Parathyroid adenoma (tissue), 2 donors: ENCODE measurements at regions not wholly inside any gene's neighbourhood (a gene's known extent, or its start where the extent isn't known, plus 50 kb on each side); places are given as distances from the start of the nearest gene placed in this dataset.
"Not testable (repeated sequence)": the region's sequence is repeated elsewhere in the genome, so short reads cannot be mapped to it uniquely, and the experiment has no call there.

Experiments
- H2AFZ ChIP-seq: fragments of 300-600 bp; sonication (generic); one replicate; pipeline ENCODE4 v1.7.0; 2017; ENCODE audit warnings: antibody characterized with exemption, mild to moderate bottlenecking
- H3K27ac ChIP-seq: fragments of 300-600 bp; sonication (generic); one replicate; pipeline ENCODE4 v1.7.0; 2017
- H3K27me3 ChIP-seq: fragments of 300-600 bp; sonication (generic); one replicate; pipeline ENCODE4 v1.7.0; 2017; ENCODE audit warnings: low read length; ENCODE audit not compliant: control insufficient read depth, insufficient read depth
- H3K36me3 ChIP-seq: fragments of 300-600 bp; sonication (generic); one replicate; pipeline ENCODE4 v1.7.0; 2017; ENCODE audit warnings: low read length; ENCODE audit not compliant: control insufficient read depth, insufficient read depth
- H3K4me1 ChIP-seq: fragments of 300-600 bp; sonication (generic); one replicate; pipeline ENCODE4 v1.7.0; 2017; ENCODE audit warnings: control low read depth
- H3K4me2 ChIP-seq: fragments of 300-600 bp; sonication (generic); one replicate; pipeline ENCODE4 v1.7.0; 2017; ENCODE audit warnings: low read length
- H3K4me3 ChIP-seq: fragments of 300-600 bp; sonication (generic); one replicate; pipeline ENCODE4 v1.7.0; 2017; ENCODE audit warnings: low read depth, low read length
- H3K79me2 ChIP-seq: fragments of 300-600 bp; sonication (generic); one replicate; pipeline ENCODE4 v1.7.0; 2017; ENCODE audit warnings: control low read depth
- H3K9ac ChIP-seq: fragments of 300-600 bp; sonication (generic); one replicate; pipeline ENCODE4 v1.7.0; 2017; ENCODE audit warnings: mild to moderate bottlenecking
- H3K9me3 ChIP-seq: fragments of 300-600 bp; sonication (generic); one replicate; pipeline ENCODE4 v1.7.0; 2017; ENCODE audit warnings: low read length; ENCODE audit not compliant: control insufficient read depth
- CTCF ChIP-seq: fragments of 300-600 bp; sonication (generic); IDR thresholded peaks from one replicate; pipeline ENCODE4 v1.7.0; 2017; ENCODE audit warnings: antibody characterized with exemption, mild to moderate bottlenecking
- donor health status: primary hyperparathyroidism.

GRCh38 chrX:33968611-33969010, 163.5 kb downstream of the FAM47A start:
- Histone ChIP-seq H3K27ac (no peak overlapping the region), H2AFZ (no peak overlapping the region), H3K4me2 (no peak overlapping the region), H3K9ac (no peak overlapping the region), H3K79me2 (no peaks in the 10 kb centered on the region), H3K36me3 (no peaks in the 10 kb centered on the region), H3K27me3 (no peaks in the 10 kb centered on the region), H3K9me3 (no peaks in the 10 kb centered on the region), H3K4me3 (no peak overlapping the region), H3K4me1 (no peaks in the 10 kb centered on the region)
- no peak for TF ChIP-seq CTCF

DNA sequence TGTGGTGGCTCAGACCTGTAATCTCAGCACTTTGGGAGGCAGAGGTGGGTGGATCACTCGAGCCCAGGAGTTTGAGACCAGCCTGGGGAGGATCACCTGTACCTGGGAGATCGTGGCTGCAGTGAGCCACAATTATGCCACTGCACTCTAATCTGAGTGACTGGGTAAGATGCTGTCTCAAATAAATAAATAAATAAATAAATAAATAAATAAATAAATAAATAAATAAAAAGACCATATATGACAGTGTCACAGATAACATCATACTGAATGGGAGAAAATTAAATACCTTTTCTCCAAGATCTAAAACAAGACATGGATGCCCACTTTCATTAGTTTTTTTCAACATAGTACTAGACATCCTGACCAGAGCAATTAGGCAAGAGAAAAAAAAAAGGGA, 182.8 kb downstream of the FAM47A start:
- H3K4me2 ChIP-seq, result no peak overlapping the region
- H2AFZ ChIP-seq, result no peak overlapping the region
- H3K4me3 ChIP-seq, result no peak overlapping the region
- no peak overlapping the region for H3K9ac ChIP-seq
- H3K36me3 ChIP-seq, result no peaks in the 10 kb centered on the region
- no peaks in the 10 kb centered on the region for H3K9me3 ChIP-seq
- no peaks in the 10 kb centered on the region for H3K79me2 ChIP-seq
- no peaks in the 10 kb centered on the region for H3K27me3 ChIP-seq
- no peak for TF ChIP-seq CTCF
- no peaks in the 10 kb centered on the region for H3K4me1 ChIP-seq
- H3K27ac ChIP-seq, result no peak overlapping the region

DNA sequence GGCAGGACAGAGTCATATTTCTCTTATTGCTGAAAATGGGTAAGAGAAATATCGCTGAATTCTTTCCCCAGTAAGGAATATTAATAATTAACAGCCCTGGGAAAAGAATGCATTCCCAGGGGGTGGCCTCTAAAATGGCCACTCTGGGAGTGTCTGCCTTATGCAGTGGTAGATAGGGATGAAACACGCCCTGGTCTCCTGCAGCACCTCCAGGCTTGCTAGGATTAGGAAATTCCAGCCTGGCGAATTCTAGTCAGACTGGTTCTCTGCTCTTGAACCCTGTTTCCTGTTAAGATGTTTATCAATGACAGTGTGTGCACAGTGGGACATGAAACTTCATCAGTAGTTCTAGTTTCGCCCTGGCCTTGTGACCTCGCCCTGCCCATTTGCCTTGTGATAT, 205.9 kb downstream of the FAM47A start:
- not testable (repeated sequence) for H3K27me3 ChIP-seq, H3K79me2 ChIP-seq, H3K9me3 ChIP-seq, H3K4me1 ChIP-seq, H3K36me3 ChIP-seq, H3K9ac ChIP-seq, H3K27ac ChIP-seq, H3K4me3 ChIP-seq, H3K4me2 ChIP-seq, H2AFZ ChIP-seq

DNA sequence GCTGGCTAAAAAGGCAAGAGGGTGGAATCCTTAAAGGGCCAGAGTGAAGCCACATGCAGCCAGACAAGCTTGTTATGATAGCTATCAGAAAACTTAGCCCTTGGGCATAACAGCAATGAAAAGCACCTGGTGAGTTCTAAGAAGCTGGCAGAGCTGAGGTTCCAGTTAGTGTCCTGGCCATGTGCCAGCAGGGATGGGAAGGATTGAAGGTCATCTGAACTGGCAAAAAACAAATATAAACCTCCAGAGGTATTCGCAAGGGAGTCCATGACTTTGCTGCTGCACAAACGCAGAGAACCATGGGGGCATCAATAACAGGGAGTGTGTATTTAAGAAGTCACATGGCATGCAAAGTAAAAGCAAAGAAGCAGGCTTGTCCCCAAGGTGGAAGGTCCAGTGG, 208.9 kb downstream of the FAM47A start:
- H3K9ac ChIP-seq, result no peak overlapping the region
- no peak overlapping the region for H3K4me3 ChIP-seq
- no peaks in the 10 kb centered on the region for H3K27me3 ChIP-seq
- TF ChIP-seq CTCF, result no peak
- no peaks in the 10 kb centered on the region for H3K9me3 ChIP-seq
- H3K79me2 ChIP-seq, result no peaks in the 10 kb centered on the region
- no peak overlapping the region for H2AFZ ChIP-seq
- no peak overlapping the region for H3K4me2 ChIP-seq
- H3K4me1 ChIP-seq, result no peaks in the 10 kb centered on the region
- no peaks in the 10 kb centered on the region for H3K36me3 ChIP-seq
- no peak overlapping the region for H3K27ac ChIP-seq

GRCh38 chrX:33909836-33910235, 222.3 kb downstream of the FAM47A start:
- no peaks in the 10 kb centered on the region for H3K79me2 ChIP-seq
- no peaks in the 10 kb centered on the region for H3K27me3 ChIP-seq
- no peak overlapping the region for H3K4me2 ChIP-seq
- H3K27ac ChIP-seq, result no peak overlapping the region
- no peaks in the 10 kb centered on the region for H3K36me3 ChIP-seq
- H3K4me3 ChIP-seq, result no peak overlapping the region
- no peaks in the 10 kb centered on the region for H3K4me1 ChIP-seq
- H2AFZ ChIP-seq, result no peak overlapping the region
- H3K9me3 ChIP-seq, result no peaks in the 10 kb centered on the region
- H3K9ac ChIP-seq, result no peak overlapping the region
- TF ChIP-seq CTCF, result no peak
